RWPE1 (cell line): ENCODE measurements at regions not wholly inside any gene's neighbourhood (a gene's known extent, or its start where the extent isn't known, plus 50 kb on each side); places are given as distances from the start of the nearest gene placed in this dataset.

Experiments used
- CTCF ChIA-PET: fragments of 350-600 bp; sonication (Branson Sonifier 250); formaldehyde crosslinking; extraction: SDS; loops from one replicate; lab custom pipeline; 2021; lab: Yijun Ruan, JAX
- POLR2A ChIA-PET: fragments of 400-600 bp; formaldehyde crosslinking; extraction: SDS; loops from one replicate; lab custom pipeline; 2020; ENCODE audit warnings: antibody characterized with exemption; ENCODE audit not compliant: low non-redundant PET; lab: Yijun Ruan, JAX
- DNase-seq: peaks from one replicate; pipeline ENCODE4 v3.0.0; 2012; ENCODE audit warnings: low spot score
- H3K27ac ChIP-seq: fragments of 450-650 bp; 2 replicates; pipeline ENCODE4 v1.5.1; 2017
- TF ChIP-seq, protein P1 (sequence below): fragments of 450-650 bp; conservative IDR thresholded peaks from 2 replicates; pipeline ENCODE4 v1.5.1; 2017; ENCODE audit warnings: low read depth, mild to moderate bottlenecking

DNA sequence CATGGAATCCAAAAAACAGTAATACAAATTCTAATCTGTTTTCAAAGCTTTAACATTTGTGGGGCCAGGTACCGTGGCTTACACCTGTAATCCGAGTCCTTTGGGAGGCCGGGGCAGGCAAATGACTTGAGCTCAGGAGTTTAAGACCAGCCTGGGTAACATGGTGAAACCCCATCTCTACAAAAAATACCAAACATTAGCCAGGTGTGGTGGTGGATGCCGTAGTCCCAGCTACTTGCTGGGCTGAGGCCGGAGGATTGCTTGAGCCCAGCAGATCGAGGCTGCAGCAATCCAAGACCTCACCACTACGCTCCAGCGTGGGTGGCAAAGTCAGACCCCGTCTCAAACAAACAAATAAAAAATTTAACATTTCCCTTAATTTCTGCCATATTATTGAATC is 74.3 kb upstream of the SALL3 start:
- CTCF ChIA-PET, result no interaction called here

DNA sequence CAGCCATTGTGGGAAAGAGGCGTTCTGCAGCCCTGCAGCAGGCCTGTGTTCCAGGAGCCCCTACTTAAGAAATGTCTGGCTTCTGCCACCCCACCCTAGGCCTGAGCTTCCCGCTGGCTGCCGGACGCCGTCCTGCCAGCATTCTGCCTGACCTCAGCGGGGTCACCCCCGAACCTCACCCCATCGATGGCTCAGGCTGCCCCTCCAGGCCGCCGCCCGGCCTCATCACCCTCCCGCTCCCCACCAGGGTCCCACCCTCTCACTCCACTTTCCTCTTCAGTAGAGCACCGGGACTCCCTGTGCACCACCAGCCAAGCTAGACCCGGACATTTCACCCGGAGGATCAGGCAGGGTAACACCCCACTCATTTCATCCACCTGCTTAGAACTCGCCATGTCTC is 73.6 kb upstream of the SALL3 start:
- TF ChIP-seq, protein P1, sequence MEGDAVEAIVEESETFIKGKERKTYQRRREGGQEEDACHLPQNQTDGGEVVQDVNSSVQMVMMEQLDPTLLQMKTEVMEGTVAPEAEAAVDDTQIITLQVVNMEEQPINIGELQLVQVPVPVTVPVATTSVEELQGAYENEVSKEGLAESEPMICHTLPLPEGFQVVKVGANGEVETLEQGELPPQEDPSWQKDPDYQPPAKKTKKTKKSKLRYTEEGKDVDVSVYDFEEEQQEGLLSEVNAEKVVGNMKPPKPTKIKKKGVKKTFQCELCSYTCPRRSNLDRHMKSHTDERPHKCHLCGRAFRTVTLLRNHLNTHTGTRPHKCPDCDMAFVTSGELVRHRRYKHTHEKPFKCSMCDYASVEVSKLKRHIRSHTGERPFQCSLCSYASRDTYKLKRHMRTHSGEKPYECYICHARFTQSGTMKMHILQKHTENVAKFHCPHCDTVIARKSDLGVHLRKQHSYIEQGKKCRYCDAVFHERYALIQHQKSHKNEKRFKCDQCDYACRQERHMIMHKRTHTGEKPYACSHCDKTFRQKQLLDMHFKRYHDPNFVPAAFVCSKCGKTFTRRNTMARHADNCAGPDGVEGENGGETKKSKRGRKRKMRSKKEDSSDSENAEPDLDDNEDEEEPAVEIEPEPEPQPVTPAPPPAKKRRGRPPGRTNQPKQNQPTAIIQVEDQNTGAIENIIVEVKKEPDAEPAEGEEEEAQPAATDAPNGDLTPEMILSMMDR, result no peak
- H3K27ac ChIP-seq, result no peak overlapping the region
- DNase-seq, result no peak
- ChIA-PET CTCF (no interaction called here), POLR2A (no interaction called here)

More for the DNA sequence above, 74.3 kb upstream of the SALL3 start:
- DNase-seq, result no peak
- TF ChIP-seq, protein P1, result no peak
- POLR2A ChIA-PET, result no interaction called here
- H3K27ac ChIP-seq, result no peak overlapping the region

DNA sequence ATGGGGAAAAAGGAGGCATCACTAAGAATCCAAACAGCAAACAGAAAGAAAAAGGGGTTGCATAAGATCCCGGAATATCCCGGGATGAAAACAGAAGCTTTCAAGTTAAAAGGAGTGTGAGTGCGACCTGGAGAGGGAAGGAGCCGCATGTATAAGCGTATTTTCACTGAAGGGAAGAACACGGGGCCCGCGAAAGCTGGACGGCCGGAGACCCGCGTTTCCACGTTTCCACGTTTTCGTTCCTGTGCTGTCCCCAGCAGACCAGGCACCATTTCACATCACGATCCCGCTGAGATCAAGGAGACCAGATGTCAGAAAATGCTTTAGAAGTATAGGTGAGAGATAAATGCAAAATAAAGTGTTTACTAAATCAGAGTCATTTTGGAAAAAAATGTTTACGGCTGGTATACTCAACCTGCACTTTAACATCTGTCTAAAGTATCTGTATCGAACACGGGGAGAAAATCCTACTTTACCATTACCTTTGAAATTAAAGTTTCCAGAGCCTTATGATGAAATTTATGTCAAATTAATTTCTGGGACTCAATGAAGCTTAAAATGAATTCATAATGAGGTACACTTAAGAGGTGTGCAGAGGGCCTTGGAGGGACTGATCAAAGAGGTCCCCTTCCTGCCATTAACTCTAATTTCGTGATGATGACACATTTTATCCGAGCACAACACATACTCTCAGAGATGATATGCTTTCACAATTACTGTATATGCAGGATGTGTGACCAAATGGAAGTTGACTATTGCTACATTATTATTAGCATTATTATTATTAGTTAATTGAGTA is 71.0 kb upstream of the SALL3 start:
- TF ChIP-seq, protein P1, result no peak
- no peak overlapping the region for H3K27ac ChIP-seq
- ChIA-PET CTCF (no interaction called here), POLR2A (no interaction called here)
- no peak for DNase-seq

DNA sequence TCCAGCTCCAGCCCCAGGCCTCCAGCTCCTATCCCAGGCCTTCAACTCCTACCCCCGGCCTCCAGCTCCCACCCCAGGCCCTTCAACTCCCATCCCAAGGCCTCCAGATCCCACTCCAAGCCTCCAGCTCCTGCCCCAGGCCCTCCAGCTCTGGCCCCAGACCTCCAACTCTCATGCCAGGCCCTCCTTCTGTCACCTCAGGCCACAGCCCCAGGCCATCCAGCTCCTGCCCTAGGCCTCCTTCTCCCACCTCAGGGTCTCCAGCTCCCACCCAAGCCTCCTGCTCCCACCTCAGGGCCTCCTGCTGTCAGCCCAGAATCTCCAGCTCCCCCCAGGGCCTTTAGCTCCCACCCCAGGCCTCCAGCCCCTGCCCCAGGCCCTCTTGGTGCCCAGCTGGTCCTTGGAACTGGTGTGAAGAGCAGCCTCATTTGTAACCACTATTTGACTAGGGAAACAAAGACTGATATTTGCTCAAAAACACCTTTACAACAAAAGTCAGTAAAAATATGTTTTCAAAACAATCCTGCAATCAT is 67.8 kb upstream of the SALL3 start:
- CTCF ChIA-PET, result no interaction called here
- no peak overlapping the region for H3K27ac ChIP-seq
- DNase-seq, result no peak
- POLR2A ChIA-PET, result no interaction called here
- TF ChIP-seq, protein P1, result no peak

DNA sequence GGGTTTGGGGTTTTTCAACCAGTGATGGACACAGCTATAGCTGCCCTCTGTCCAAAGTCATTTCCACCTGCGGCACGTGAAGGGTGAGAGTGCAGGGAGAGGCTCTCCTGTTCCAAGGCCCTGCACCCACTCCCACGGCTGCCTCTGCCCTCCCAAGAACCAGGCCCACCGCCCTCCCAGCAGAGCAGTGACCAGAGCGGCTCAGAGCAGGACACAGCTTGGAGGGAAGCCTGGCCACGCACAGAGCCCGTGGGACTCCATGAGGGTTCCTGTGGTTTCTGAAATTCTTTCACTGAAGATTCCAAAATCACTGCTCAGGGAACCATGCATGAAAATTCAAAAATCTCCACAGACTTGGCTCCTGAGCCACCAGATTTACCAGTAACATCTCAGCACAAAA is 67.3 kb upstream of the SALL3 start:
- H3K27ac ChIP-seq, result no peak overlapping the region
- DNase-seq, result no peak
- ChIA-PET CTCF (no interaction called here), POLR2A (no interaction called here)
- TF ChIP-seq, protein P1, result no peak

DNA sequence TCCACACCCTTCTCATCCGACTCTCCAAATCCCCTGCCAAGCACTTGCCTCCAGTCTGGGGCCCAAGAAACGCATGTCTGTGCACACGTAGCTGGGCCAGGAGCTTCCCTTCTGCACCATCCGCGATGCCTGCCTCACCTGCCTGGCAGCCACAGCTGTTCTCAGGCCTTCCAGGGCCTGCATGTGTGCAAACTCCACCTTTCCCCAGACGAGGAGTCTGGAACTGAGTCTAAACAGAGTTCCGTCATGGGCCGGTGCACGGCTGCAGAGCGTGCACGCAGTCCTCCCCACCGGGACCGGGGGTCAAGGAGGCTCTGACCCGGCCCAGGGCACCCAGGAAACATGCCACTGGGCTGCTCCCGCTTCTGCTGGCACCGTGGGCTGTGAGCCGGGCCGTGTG is 66.8 kb upstream of the SALL3 start:
- H3K27ac ChIP-seq, result no peak overlapping the region
- ChIA-PET CTCF (no interaction called here), POLR2A (no interaction called here)
- no peak for DNase-seq
- TF ChIP-seq, protein P1, result no peak
